Endothelial cell of umbilical vein (primary cell): ENCODE measurements at regions not wholly inside any gene's neighbourhood (a gene's known extent, or its start where the extent isn't known, plus 50 kb on each side); places are given as distances from the start of the nearest gene placed in this dataset.

Source experiments
- BruUV-seq: library from RNA; stranded (reverse); fragments of 400-500 nt; replicated peaks from 2 replicates; lab custom pipeline; 2021; lab: Mats Ljungman, UMichigan
- CTCF ChIA-PET: fragments of 300-600, 350-600 bp; sonication (Branson Sonifier 250); formaldehyde crosslinking; loops from one replicate; lab custom pipeline; 2021; ENCODE audit warnings: antibody characterized with exemption, inconsistent platforms; lab: Charles Lee
- POLR2A ChIA-PET: fragments of 300-600, 350-600 bp; sonication (Branson Sonifier 250); formaldehyde crosslinking; loops from one replicate; lab custom pipeline; 2021; ENCODE audit warnings: antibody characterized with exemption, inconsistent platforms; lab: Charles Lee
- DNase-seq: peaks from one replicate; pipeline ENCODE4 v3.0.0-alpha.2; 2011; ENCODE audit warnings: low read depth, low spot score
- FAIRE-seq: peaks from 2 replicates; lab custom pipeline; 2011; peaks lifted over from hg19 to GRCh38; lab: Jason Lieb, UNC
- H2AFZ ChIP-seq: 2 replicates; pipeline ENCODE4 v1.6.0; 2012; ENCODE audit warnings: low read depth, low read length, control low read depth, inconsistent platforms
- H3K27ac ChIP-seq: 2 replicates; pipeline ENCODE4 v1.5.1; 2011; ENCODE audit warnings: low read depth, mild to moderate bottlenecking, control low read depth, low read length, moderate library complexity; ENCODE audit not compliant: insufficient read depth
- H3K27me3 ChIP-seq, 2 experiments: 2 replicates each; pipeline versions ENCODE4 v1.6.0 to v1.6.1; 2011; ENCODE audit warnings: low read length in 2 of 2, mixed read lengths in 1 of 2; ENCODE audit not compliant: control insufficient read depth in 2 of 2, insufficient read depth in 2 of 2
- H3K36me3 ChIP-seq, 2 experiments: 2 replicates in 1 of 2; 3 replicates in 1 of 2; pipeline ENCODE4 v1.5.1; 2011; ENCODE audit warnings: low read length in 2 of 2, mild to moderate bottlenecking in 1 of 2, moderate library complexity in 1 of 2; ENCODE audit not compliant: control insufficient read depth in 2 of 2, insufficient read depth in 2 of 2; ENCODE audit errors: extremely low read depth in 1 of 2
- H3K4me1 ChIP-seq: 3 replicates; pipeline ENCODE4 v1.5.1; 2011; ENCODE audit warnings: mild to moderate bottlenecking, low read length; ENCODE audit not compliant: control insufficient read depth, insufficient read depth; ENCODE audit errors: extremely low read depth
- H3K4me2 ChIP-seq: 2 replicates; pipeline ENCODE4 v1.6.1; 2011; ENCODE audit warnings: low read length, control low read depth, mixed read lengths; ENCODE audit not compliant: insufficient read depth
- H3K4me3 ChIP-seq, 3 experiments: fragments of 200-600 bp in 1 of 3; sonication (generic), shearing (Covaris generic) in 1 of 3; replicated peaks in 1 of 3; 2 replicates each; pipeline ENCODE4 v1.5.1; 2011 to 2016; ENCODE audit warnings: control low read depth in 3 of 3, low read length in 3 of 3, mild to moderate bottlenecking in 2 of 3, inconsistent platforms in 1 of 3, low read depth in 1 of 3, moderate library complexity in 1 of 3; ENCODE audit not compliant: insufficient read depth in 1 of 3
- H3K79me2 ChIP-seq: 2 replicates; pipeline ENCODE4 v1.6.0; 2012; ENCODE audit warnings: low read length, inconsistent platforms; ENCODE audit not compliant: control insufficient read depth, insufficient read depth
- H3K9ac ChIP-seq: replicated peaks from 2 replicates; pipeline ENCODE3; 2011; ENCODE audit warnings: low read length, control low read depth; ENCODE audit not compliant: insufficient read depth; ENCODE audit errors: extremely low read depth
- H3K9me1 ChIP-seq: replicated peaks from 3 replicates; pipeline ENCODE4 v1.6.0; 2011; ENCODE audit warnings: mild to moderate bottlenecking, low read length; ENCODE audit not compliant: control insufficient read depth, insufficient read depth; ENCODE audit errors: extremely low read depth
- H3K9me3 ChIP-seq: replicated peaks from 2 replicates; pipeline ENCODE4 v1.5.1; 2012; ENCODE audit warnings: low read length, inconsistent platforms; ENCODE audit not compliant: control insufficient read depth, insufficient read depth
- H4K20me1 ChIP-seq: replicated peaks from 2 replicates; pipeline ENCODE3; 2011; ENCODE audit warnings: mild to moderate bottlenecking, low read length; ENCODE audit not compliant: control insufficient read depth, insufficient read depth; ENCODE audit errors: extremely low read depth
- EZH2 ChIP-seq: IDR thresholded peaks from 2 replicates; pipeline ENCODE4 v1.6.1; 2012; ENCODE audit warnings: borderline replicate concordance, low read depth, mild to moderate bottlenecking, moderate library complexity, low read length, inconsistent platforms; ENCODE audit not compliant: severe bottlenecking
- FOS ChIP-seq: IDR thresholded peaks from 2 replicates; pipeline ENCODE4 v1.6.1; 2011; ENCODE audit warnings: mild to moderate bottlenecking, low read length, moderate library complexity, borderline replicate concordance; ENCODE audit not compliant: insufficient read depth
- GATA2 ChIP-seq: IDR thresholded peaks from 2 replicates; pipeline ENCODE4 v1.7.0; 2011; ENCODE audit warnings: low read depth, mild to moderate bottlenecking, moderate library complexity, mixed read lengths, low read length; ENCODE audit not compliant: insufficient read length, insufficient read depth
- JUN ChIP-seq: IDR thresholded peaks from 2 replicates; pipeline ENCODE4 v1.6.1; 2011; ENCODE audit warnings: borderline replicate concordance, low read depth; ENCODE audit not compliant: insufficient read length, insufficient read depth
- MYC ChIP-seq: IDR thresholded peaks from one replicate; pipeline ENCODE4 v1.6.1; 2011; ENCODE audit warnings: mild to moderate bottlenecking, low read depth, low read length
- POLR2A ChIP-seq: IDR thresholded peaks from 2 replicates; pipeline ENCODE4 v1.6.1; 2012; ENCODE audit warnings: low read depth, mild to moderate bottlenecking, control low read depth, low read length
- POLR2AphosphoS5 ChIP-seq: IDR thresholded peaks from 2 replicates; pipeline ENCODE4 v1.6.1; 2012; ENCODE audit warnings: low read depth, mild to moderate bottlenecking, control low read depth, low read length, moderate library complexity; ENCODE audit not compliant: insufficient read depth
- dilution Hi-C: fragments of 300-500 bp; cut with MboI; formaldehyde crosslinking; loops from one replicate; pipeline ENCODE4 v1.15.0; 2019; ENCODE audit warnings: low sequenced_read_pairs; ENCODE audit not compliant: extremely low pct_ligation_motif_present
- intact Hi-C: fragments of 100-400 bp; cut with micrococcal nuclease; formaldehyde crosslinking; loops from one replicate; pipeline ENCODE4 v1.10.0; 2022
- TF ChIP-seq, protein P1 (sequence below), 2 donors: IDR thresholded peaks; 1 replicate in 1 of 2; 2 replicates in 1 of 2; pipeline ENCODE4 v1.5.1; 2011; ENCODE audit warnings: low read length in 2 of 2, mild to moderate bottlenecking in 2 of 2, moderate library complexity in 2 of 2, control low read depth in 1 of 2, inconsistent platforms in 1 of 2, low read depth in 1 of 2; ENCODE audit not compliant: insufficient read depth in 1 of 2; ENCODE audit errors: extremely low read depth in 1 of 2
- TF ChIP-seq, protein P2 (sequence below): IDR thresholded peaks from 2 replicates; pipeline ENCODE4 v1.6.1; 2011; ENCODE audit not compliant: insufficient read depth, insufficient read length

DNA sequence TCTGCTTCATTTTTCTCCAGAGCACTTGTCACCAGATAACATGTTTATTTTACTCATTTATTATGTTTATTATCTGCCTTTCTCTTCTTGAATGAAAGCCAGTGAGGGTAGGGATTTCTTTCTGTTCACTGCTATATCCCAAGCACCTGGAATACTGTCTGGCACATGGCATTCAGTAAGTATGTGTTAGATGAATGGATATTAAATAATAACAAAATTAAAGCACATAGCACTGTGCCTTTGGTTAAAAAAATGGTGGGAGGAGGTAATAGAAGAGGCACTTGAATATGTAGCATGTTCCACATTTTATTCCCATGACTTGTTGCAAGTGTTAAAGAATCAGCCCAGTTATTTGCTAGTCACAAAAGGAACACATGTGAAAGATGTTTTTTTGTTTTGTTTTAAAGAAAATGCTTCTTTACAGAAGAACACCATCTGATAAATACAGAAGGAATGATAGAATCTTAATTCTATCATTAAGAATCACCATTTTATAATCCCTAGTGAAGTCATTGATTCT, 151.0 kb downstream of the DLEU7 start:
- dilution Hi-C loops (no loop called here), intact Hi-C loops (no loop called here)
- TF ChIP-seq, protein P1, sequence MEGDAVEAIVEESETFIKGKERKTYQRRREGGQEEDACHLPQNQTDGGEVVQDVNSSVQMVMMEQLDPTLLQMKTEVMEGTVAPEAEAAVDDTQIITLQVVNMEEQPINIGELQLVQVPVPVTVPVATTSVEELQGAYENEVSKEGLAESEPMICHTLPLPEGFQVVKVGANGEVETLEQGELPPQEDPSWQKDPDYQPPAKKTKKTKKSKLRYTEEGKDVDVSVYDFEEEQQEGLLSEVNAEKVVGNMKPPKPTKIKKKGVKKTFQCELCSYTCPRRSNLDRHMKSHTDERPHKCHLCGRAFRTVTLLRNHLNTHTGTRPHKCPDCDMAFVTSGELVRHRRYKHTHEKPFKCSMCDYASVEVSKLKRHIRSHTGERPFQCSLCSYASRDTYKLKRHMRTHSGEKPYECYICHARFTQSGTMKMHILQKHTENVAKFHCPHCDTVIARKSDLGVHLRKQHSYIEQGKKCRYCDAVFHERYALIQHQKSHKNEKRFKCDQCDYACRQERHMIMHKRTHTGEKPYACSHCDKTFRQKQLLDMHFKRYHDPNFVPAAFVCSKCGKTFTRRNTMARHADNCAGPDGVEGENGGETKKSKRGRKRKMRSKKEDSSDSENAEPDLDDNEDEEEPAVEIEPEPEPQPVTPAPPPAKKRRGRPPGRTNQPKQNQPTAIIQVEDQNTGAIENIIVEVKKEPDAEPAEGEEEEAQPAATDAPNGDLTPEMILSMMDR (IDR thresholded peaks at IDR 0.05; ENCODE audit: extremely low read depth in 1 of 2, insufficient read depth in 1 of 2, low read depth in 1 of 2, low read length in 2 of 2) = no peak
- TF ChIP-seq MYC = no peak
- TF ChIP-seq JUN = no peak
- TF ChIP-seq FOS = no peak
- TF ChIP-seq POLR2A = no peak
- no peak for TF ChIP-seq POLR2AphosphoS5
- no peak for TF ChIP-seq GATA2
- TF ChIP-seq, protein P2, sequence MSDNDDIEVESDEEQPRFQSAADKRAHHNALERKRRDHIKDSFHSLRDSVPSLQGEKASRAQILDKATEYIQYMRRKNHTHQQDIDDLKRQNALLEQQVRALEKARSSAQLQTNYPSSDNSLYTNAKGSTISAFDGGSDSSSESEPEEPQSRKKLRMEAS = no peak
- no peak for TF ChIP-seq EZH2
- H2AFZ ChIP-seq = no peak overlapping the region
- H3K27ac ChIP-seq = peak overlapping the region; percentile 42
- no peak overlapping the region for H3K9ac ChIP-seq
- no peaks in the 10 kb centered on the region for H3K9me1 ChIP-seq
- no TSS peak for BruUV-seq
- H4K20me1 ChIP-seq = no peaks in the 10 kb centered on the region
- no peaks in the 10 kb centered on the region for H3K36me3 ChIP-seq
- H3K27me3 ChIP-seq = no peaks in the 10 kb centered on the region
- ChIA-PET POLR2A (no interaction called here), CTCF (no interaction called here)
- H3K79me2 ChIP-seq = no peaks in the 10 kb centered on the region
- H3K4me3 ChIP-seq = no peak overlapping the region
- H3K4me2 ChIP-seq = no peak overlapping the region
- DNase-seq (no peak), FAIRE-seq (no peak)
- H3K4me1 ChIP-seq = peaks cover 28% of the 10 kb centered on the region
- no peaks in the 10 kb centered on the region for H3K9me3 ChIP-seq
